ENCODE measurements at regions not wholly inside any gene's neighbourhood (a gene's known extent, or its start where the extent isn't known, plus 50 kb on each side); places are given as distances from the start of the nearest gene placed in this dataset.

DNA sequence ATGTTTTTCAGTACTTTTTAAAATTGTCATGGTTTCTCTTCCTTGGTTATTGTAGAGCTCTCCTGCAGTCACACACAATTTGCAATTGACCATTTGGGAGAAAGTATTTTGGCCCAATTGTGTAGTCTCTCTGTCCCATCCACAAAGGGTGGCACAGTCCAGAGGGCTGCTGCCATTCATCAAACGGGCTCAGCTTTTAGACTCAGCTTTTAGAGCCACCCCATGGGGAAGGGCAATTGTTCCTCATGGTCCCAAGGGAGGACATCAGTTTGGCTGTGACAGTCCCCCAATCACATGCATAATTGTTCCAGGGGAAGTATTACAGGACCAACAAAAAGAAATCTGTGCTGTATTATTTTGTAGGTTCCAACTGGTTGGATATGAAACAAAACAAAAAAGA, 207.6 kb downstream of the ZNF462 start:
- TF ChIP-seq, protein P1, sequence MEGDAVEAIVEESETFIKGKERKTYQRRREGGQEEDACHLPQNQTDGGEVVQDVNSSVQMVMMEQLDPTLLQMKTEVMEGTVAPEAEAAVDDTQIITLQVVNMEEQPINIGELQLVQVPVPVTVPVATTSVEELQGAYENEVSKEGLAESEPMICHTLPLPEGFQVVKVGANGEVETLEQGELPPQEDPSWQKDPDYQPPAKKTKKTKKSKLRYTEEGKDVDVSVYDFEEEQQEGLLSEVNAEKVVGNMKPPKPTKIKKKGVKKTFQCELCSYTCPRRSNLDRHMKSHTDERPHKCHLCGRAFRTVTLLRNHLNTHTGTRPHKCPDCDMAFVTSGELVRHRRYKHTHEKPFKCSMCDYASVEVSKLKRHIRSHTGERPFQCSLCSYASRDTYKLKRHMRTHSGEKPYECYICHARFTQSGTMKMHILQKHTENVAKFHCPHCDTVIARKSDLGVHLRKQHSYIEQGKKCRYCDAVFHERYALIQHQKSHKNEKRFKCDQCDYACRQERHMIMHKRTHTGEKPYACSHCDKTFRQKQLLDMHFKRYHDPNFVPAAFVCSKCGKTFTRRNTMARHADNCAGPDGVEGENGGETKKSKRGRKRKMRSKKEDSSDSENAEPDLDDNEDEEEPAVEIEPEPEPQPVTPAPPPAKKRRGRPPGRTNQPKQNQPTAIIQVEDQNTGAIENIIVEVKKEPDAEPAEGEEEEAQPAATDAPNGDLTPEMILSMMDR (IDR thresholded peaks at IDR 0.05), result no peak
- no peak for TF ChIP-seq POLR2A (IDR thresholded peaks at IDR 0.05; ENCODE audit: low read depth)
- TF ChIP-seq POLR2AphosphoS5 (IDR thresholded peaks at IDR 0.05), result no peak

All from esophagus muscularis mucosa (tissue), 3 donors.